Right ventricle myocardium superior (tissue), 1 donor: ENCODE measurements at regions not wholly inside any gene's neighbourhood (a gene's known extent, or its start where the extent isn't known, plus 50 kb on each side); places are given as distances from the start of the nearest gene placed in this dataset.
"Not testable (repeated sequence)": the region's sequence is repeated elsewhere in the genome, so short reads cannot be mapped to it uniquely, and the experiment has no call there.

Experiments
- ATAC-seq: fragments of 200-7000 bp; cut with Tn5 transposase; one replicate; pipeline ENCODE4 v1.9.1; 2020; ENCODE audit warnings: mild to moderate bottlenecking; ENCODE audit not compliant: poor library complexity
- DNase-seq: peaks from one replicate; pipeline ENCODE4 v3.0.0-alpha.2; 2020
- intact Hi-C: fragments of 100-400 bp; cut with DNase I; formaldehyde crosslinking; loops from one replicate; pipeline ENCODE4 v1.11.2; 2022
- donor health status: DM: no; HTN: yes; CAD: no; lungs with severe emphysema.

DNA sequence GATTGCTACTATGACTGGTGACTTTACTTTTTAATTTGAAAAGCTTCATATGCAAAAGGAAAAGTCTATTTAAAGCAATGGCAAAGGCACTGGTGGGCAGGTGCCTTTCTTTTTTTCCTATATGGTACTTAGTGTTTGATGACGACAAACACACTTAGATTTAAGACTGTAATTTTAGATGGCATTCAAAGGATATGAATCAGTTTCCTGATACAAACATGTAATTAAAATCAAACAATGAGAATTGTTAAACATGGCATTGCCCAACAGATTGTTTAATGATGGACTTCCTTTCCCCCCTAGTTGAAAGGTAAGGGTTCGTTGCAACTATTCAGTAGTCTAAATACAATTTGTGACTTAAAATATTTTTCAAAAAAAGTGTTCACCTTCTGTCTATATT lies 106.5 kb upstream of the SEMA3C start:
- intact Hi-C loops = no loop called here
- DNase-seq = no peak
- ATAC-seq = no peak

DNA sequence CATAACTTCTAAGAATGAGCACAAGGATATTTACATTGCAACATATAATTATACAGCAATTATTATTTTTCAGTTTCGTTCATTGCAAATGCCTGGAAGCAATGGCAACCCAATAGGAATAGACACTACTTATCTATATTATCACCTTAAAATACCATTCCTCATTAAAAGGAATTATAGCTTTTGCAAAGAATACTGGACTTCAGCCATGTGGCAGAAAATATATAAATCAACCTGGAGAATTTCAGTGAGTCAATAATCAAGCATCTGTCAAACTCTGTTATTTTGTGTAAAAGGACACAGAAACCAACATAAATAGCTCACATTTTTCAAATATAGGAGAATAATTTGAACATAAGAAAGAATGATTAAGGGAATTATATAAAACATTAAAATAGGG lies 96.1 kb upstream of the SEMA3C start:
- ATAC-seq = no peak

DNA sequence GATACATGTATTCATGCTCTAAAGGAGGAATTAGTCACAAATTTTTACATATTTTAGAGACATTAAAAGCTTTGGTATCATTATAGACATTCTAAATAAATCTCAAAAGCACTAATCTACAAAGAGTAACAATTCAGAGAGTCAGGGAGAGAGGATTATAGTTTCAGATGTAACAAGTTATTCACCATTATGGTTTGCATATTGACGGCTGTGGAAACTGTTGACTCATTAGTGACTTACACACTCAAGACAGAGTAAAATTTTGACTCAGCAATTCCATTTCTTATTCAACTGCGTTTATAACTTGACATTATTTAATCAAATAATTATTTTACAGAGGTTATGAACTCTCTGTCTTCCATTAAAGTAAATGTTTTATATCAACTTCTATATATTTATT lies 95.4 kb upstream of the SEMA3C start:
- ATAC-seq = no peak
- no peak for DNase-seq
- intact Hi-C loops = no loop called here

More for the DNA sequence above, 96.1 kb upstream of the SEMA3C start:
- intact Hi-C loops = no loop called here
- no peak for DNase-seq

DNA sequence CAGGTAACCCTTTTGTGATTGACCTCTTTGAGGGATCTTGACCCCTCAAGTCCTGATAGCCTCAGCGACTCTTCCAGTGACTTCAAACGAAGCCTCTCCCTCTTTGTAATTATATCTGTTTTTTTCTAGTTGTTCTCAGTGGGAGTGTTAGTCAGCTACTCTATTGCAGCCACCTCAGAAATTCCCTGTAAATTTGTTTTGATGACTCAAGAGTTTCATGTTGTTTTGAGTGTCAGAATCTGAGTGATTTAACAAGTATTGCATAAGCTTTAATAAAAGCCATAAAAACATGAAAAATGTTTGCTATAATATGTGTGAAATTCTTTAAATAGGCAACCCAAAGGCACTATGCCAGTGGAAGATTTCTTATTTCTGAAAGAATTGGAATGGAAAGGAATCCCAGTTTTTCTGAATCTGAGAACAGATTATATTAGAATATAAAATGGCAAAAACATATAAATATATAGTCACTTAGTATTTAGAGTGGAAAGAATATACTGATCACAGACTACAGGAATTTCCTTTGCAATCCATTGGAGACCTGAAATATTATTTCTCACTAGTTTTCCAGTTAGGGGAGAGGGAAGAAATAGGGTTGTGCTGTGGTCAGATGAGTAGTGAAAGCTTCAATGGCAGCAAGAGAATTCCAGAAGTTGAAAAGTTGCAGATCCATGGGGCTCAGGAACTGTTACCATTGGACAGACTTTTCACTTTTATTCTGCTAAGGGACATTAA lies 94.4 kb upstream of the SEMA3C start:
- DNase-seq = no peak
- intact Hi-C loops = no loop called here
- ATAC-seq = no peak

DNA sequence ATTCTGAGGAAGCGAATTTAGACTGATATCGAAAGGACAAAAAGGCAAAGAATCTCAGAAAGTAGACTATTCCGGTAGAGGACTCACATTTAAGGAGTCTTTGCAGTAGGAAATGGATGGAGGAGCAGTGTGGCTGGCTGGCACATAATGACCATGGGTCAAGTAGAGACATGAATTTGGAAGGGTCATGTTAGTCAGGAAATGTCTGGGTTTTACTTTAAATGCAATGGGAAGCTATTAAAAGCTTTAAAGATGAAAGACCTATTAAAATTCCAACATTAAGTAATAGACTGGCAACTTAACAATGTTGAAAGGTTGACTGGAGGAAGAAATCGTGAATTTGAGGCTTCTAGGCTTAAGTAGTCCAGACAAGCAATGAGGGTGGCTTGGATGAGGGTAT lies 90.0 kb upstream of the SEMA3C start:
- intact Hi-C loops = no loop called here
- ATAC-seq = no peak
- no peak for DNase-seq

DNA sequence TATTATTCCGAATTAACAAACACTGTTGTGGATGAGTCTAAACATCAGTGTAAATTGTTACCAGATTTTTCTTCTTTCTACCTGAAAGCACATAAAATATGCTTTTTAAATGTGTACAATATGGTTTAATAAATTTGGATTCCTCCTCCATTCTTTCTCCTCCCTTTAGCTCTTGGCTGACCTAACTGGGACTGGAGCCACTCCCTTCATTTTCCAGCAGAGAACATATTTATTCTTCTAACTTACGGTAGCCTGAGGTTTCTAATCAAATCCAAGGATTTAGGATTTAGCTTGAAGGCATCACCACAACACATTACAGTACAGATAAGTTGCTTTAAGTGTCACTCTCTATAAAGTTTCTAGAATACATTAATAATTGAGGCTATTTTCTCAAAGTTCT lies 88.2 kb upstream of the SEMA3C start:
- ATAC-seq = no peak
- DNase-seq = no peak
- intact Hi-C loops = no loop called here

DNA sequence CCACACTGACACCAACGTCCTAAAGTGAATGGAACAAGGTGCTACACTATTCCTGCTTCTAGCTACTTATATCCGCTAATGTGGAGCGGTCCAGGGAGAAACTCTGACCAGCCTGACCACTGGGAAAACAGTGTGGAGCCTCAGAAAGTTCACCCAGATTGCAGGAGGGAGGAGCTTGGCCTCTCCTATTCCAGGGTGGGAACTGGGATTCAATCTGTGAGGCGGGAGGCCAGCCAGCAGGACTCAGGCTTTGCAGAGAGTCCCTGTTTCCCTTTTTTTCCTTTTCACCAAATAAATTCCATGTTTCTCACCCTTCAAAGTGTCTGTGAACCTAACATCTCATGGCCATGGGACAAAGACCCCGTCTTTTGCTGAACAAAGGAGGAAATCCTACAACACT lies 86.4 kb upstream of the SEMA3C start:
- peak; percentile 58 for DNase-seq
- ATAC-seq = peak; percentile 58
- intact Hi-C loops = no loop called here

DNA sequence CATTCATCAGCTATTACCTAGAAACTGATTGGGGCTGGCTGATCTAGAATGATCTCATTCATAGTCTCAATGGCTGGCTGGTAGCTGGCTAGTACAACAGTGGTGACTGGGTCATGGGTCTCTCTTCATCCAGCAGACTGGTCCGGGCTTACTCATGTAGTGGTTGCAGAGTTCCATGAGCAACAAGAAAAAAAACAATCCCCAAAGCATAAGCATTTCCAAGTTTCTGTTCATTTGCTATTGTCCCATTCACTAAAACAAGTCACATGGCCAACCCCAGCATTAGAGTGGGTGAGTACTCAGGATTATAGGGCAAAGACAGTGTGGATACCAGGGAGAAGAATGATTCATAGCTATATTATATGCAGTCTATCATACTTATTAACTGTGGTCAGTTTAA lies 85.2 kb upstream of the SEMA3C start:
- ATAC-seq (peak; percentile 51), DNase-seq (no peak)
- intact Hi-C loops = no loop called here

DNA sequence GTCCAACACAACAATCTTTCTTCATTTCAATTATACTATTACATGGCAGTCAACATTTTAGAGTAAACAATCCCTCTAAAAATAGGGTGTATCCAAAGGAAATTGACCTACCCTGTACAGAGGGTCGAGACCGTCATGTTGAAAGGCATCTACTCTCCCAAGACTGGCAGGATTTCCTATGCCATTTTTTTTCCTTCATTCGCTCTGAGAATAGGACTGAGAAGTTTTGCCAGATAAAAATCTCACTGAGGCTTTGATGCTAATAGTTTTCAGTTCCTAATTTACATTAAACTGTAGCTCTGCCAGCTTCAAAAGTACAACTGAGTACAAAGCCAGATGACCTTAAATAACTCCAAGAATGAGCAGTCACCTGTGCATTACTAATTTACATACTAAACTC lies 84.5 kb upstream of the SEMA3C start:
- intact Hi-C loops = no loop called here
- no peak for DNase-seq
- no peak for ATAC-seq

DNA sequence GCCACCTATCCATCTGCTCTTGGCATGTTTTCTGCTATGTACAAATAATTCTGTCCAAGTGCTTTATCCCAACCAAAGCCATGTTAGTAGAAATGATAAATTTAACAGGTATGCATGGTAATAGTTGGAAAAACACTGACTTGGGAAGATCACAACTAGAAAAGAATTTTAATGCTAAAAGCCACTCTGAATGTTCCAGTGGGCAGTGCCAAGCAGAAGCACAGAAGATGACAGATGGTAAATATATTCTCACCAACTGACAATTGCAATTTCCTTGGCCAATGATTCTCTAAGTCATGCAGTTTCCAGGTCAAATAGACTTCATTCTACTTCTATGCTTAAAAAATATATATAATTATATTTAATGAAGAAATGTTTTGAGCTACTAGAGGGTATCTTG lies 83.6 kb upstream of the SEMA3C start:
- DNase-seq (no peak), ATAC-seq (no peak)
- intact Hi-C loops = no loop called here

DNA sequence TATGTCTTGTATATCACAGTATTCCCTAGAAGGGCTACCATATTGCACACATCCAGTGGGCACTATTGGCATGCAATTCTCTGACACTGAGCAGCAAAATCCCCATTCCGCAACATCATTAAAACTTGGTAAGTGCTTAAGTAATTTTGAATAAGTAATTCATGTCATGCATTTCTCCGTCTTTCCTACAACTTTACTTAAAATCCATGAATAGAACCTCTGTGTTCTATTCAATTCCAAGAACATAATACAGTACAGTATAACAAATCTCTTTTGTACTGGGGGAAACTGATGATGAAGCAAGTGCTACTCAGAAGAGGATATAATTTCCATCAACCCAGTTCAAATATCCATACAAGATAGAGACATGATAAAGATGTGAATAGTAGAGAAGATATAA lies 80.9 kb upstream of the SEMA3C start:
- ATAC-seq = no peak
- intact Hi-C loops = no loop called here
- no peak for DNase-seq

DNA sequence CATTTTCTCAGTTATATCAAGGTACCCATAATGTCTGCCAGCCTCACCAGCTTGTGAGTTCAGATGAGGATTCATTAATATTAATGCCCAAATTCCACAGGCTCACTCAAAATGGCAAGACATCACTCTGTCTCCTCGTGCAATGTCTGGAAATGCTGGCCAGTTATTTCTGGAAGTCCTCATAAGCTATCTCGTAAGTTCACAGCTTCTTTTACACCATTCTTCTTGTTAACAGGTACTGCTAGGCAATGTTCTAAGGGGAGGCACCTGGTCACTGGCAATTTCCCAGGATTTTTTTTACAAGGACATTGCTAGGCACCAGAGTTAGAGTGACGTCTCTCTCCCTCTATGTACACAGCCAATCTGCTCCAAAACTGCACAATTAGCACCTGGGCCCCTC lies 80.2 kb upstream of the SEMA3C start:
- ATAC-seq (no peak), DNase-seq (no peak)
- intact Hi-C loops = no loop called here

DNA sequence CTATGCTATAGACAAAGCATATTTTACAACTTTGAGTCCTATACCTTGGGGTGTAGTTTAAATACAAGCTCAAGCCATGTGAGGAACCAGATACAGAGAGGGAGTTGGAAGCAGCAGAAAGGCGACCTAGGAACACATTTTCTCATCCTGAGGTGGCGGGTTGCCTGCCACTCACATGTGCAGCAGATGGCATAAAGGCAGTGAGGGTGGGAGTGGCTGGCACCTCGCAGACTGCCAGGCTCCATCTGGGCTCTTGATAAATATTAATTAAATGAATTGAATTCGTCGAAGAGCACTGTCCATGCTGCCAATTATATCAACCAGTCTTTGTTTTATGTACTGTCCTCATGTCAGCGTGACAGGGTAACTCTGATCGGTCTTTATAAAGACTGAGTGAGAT lies 79.0 kb upstream of the SEMA3C start:
- ATAC-seq (no peak), DNase-seq (no peak)
- intact Hi-C loops = no loop called here

DNA sequence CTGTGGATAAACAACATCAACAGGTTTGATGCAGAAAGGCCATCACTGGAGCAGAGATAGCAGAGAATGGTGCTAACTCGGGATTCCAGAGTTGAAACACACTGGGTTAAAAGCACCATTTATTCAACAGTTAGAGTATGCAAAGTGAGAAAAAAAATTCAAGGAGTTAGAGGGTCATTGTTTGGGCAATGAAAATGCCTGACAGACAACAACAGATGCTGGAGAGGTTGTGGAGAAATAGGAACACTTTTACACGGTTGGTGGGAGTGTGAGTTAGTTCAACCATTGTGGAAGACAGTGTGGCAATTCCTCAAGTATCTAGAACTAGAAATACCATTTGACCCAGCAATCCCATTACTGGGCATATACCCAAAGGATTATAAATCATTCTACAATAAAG lies 77.4 kb upstream of the SEMA3C start:
- ATAC-seq, intact Hi-C loops: not testable (repeated sequence)

DNA sequence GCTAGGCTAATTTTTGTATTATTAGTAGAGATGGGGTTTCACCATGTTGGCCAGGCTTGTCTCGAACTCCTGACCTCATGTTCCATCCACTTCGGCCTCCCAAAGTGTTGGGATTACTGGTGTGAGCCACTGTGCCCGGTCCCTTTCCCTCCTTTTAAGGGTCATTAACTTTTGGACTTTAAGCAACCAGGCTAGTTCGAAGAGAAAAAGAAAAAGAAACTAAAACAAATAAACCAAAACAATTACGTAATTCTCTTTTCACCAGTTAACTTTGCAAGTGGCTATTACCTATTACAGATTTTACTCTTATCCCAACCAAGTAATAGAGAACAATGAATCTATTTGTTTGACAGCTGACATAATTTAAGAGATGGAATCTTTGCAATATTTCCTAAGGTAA lies 72.8 kb upstream of the SEMA3C start:
- intact Hi-C loops = no loop called here

More for the DNA sequence above, 77.4 kb upstream of the SEMA3C start:
- DNase-seq = not testable (repeated sequence)

DNA sequence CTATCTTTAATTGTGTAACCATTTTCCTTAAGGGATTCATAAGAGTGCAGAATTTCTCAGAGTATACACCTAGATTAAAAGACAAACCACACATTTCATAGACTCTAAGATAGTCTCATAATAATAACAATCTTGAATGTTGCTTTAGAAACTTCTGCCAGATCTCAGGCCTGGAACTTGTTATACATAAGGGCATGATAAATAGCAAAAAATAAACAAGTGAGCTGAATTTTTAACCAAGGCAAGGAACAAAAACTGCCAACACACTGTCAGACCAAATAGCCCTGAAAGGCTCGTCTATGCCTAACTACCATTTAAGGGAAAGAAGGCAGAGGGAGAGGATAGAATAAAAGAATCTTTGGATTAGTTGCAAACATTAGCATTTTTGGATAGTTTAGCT lies 65.8 kb upstream of the SEMA3C start:
- intact Hi-C loops = no loop called here
- no peak for DNase-seq
- no peak for ATAC-seq

More for the DNA sequence above, 72.8 kb upstream of the SEMA3C start:
- no peak for DNase-seq
- no peak for ATAC-seq

DNA sequence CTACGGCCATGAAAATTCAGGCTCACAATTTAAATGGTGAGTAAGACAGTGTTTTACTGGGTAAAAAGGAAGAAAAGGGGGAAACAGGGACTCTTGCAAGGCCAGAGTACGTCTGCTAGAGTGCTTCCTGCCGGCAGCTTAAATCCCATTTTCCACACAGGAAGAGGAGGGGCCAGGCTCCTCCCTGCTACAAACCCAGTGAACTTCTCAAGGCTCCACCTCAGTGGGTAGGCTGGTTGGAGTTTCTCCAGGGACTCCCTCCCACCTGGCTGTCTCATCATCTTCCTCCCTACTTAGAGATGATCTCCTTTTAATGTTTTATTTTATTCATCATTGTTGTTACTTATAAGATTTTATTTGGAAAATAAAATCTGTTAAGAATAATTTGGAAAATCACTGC lies 62.6 kb upstream of the SEMA3C start:
- DNase-seq (no peak), ATAC-seq (no peak)
- intact Hi-C loops = no loop called here

DNA sequence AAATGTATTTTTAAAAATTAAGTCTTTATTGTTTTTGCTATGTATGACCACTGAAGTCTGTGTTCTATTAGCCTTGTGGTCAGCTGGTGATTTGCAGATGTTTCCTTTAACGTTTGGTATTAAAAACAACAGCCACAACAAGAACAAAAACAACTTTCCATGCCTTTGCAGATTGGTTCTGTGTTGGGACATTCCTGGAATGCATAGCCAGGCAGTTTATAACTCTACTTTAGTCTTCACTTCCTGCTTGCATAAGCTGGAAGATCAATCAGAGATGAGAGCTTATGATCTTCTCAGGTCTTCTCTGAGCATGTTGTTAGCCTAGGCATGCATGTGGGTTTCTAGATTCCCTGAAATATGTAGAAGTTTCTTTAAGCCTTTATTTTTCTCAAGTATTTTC lies 58.9 kb upstream of the SEMA3C start:
- ATAC-seq (no peak), DNase-seq (no peak)
- intact Hi-C loops = no loop called here

DNA sequence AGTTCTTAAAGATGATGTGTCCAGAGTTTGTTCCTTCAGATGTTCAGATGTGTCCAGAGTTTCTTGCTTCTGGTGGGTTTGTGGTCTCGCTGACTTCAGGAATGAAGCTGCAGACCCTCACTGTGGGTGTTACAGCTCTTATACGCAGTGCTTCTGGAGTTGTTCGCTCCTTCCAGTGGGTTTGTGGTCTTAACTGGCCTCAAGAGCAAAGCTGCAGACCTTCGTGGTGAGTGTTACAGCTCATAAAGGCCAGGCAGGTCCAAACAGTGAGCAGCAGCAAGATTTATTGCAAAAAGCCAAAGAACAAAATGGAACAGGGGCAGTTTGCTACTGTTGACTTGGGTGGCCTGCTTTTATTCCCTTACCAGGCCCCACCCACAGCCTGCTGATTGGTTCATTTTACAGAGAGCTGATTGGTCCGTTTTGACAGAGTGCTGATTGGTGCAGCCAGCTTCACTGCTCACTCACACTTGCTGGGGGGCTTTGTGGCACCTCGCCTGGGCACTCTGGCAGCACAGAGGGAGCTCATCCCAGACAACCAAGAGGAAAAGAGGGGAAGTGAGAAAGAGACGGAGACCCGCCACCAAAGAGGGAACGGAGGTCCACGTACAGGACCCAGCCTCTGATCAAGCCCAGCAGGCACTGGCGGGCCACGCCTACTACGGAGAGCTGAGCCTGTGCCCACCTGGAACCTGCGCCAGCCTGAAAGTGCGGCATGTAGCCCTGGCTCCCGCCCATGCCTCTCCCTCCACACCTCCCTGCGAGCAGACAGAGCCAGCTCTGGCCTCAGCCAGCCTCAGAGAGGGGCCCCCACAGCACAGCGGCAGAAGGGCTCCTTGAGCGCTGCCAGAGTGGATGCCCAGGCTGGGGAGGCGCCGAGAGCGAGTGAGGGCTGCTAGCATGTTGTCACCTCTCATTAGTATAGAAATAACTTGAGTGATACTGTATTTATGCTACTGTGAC lies 55.8 kb upstream of the SEMA3C start:
- DNase-seq (no peak), ATAC-seq (no peak)
- intact Hi-C loops = no loop called here

DNA sequence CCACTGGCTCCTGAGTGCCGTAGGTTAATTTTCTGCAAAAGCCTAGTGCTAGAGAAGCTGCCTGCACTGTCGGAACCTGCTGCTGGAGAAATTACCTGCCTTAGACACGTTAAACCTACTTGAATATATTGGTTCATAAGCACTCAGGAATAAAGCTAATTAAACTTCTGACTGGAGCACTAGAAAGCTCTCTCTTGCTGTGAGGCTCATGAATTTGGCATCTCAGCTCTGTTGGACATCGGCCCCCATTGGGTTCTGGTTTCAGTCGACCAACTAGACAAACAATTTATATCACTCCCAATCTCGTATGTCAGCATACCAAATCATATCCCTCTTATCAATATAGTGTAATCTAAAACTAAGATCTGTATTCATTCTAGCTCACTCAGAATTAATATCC lies 52.4 kb upstream of the SEMA3C start:
- no peak for DNase-seq
- intact Hi-C loops = no loop called here
- no peak for ATAC-seq
